ENCODE measurements at regions not wholly inside any gene's neighbourhood (a gene's known extent, or its start where the extent isn't known, plus 50 kb on each side); places are given as distances from the start of the nearest gene placed in this dataset.

DNA sequence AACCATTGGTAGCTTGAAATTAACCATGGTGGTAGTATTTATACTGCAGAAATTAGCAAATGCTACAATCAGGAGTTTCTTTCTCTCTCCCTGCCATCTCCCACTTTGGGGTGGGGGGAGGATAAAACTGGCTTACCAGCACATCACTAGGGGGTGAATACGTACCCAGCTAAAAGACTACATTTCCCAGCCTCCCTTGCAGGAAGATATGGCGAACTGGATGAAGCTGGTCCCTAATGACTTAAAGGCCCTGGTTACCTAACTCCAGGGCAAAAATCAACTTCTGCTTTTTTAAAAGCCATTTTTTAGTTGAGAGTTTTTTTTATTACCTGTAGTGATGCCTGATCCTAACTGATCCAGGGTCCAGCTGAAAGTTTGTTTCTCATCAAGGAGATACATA lies 70.3 kb upstream of the RAB12 start:
- FAIRE-seq: no peak

DNA sequence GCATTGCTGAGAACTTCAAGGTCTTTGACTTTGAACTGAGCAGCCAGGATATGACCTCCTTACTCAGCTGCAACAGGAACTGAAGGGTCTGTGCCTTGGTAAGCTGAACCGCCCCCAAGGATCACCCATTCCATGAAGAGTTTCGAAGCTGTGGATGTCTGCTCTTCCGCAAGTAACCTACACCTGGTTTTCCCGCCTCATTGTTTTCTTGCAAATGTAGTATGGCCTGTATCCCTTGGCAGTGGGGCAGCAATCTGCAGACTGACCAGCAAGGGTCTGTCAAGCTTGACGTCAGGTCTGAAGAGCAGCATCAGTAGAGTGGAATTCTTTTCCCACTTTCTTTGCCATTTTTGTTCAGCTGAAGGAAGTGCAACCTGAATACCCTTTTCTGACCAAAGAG lies 62.6 kb upstream of the RAB12 start:
- no peak for FAIRE-seq

DNA sequence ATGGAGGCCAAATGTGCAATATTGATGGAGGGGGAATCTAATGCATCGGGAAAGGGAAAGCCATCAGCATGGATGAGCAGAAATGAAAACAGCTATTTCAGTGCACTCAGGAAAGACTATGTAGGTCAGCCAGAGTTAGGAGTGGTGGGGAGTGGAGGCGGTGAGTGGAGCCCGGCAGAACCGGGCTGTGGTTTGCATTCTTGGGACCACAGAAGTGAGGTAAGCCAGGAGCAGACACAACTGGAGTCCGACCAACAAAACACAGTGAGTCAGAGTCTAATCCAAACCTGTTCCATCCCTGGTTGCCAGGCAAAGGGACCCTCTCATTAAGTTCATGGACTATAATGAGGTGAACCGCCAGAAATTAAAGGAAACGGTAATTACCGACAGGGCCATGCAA lies 61.1 kb upstream of the RAB12 start:
- no peak for FAIRE-seq

DNA sequence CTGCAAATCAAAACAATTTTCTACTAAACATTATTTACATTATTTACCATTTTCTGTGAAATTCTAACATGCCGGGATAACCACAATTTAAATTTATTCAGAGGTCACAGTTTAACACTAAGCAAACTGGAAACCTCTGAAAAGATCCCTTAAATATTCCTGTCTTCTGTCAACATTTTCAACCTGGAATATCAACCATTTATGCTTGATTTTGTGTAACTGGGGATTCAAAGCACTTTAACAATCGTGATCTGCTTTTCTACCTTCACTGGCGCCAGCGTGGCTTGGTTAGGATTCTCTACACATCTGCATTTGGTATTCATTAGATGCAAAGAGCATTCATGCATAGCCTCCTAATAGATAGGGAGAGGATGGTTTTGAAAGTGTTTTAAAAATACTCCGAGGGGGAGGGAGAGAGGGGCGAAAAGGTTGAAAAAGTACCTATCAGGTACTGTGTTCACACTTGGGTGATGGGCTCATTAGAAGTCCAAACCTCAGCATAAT lies 59.9 kb upstream of the RAB12 start:
- no peak for FAIRE-seq

DNA sequence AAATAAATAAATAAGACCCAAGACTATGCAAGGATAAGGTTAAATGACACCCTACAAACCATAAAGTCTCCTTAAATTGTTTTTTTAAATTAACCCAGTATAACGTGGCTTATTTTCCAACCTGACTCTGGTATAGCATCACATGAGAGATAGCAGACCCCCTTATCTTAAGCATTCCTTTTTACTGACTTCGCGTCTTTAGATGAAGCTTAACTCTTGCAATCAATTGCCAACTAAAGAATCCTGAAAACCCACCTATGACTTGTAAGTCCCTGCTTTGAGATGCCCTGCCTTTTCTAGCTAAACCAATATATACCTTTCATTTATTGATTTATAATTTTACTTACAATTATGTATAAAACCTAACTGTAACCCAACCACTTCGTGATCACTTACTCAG lies 57.1 kb upstream of the RAB12 start:
- FAIRE-seq: no peak

DNA sequence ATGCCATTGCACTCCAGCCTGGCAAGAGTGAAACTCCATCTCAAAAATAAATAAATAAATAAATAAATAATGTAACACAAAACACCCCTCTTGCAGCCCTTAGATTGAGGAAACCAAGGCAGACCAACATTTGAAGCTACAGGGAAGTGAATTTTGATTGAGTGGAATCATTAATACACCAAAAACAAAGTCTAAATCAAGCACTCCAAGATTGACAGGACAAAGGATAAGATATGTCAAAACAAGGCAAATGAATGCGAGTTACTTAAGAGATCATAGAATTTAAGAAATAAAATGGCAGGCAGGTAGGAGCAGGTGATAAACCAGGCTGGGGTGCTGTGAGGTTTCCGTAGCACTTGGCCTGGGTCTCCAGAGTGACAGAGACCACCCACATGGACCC lies 54.9 kb upstream of the RAB12 start:
- no peak for FAIRE-seq

DNA sequence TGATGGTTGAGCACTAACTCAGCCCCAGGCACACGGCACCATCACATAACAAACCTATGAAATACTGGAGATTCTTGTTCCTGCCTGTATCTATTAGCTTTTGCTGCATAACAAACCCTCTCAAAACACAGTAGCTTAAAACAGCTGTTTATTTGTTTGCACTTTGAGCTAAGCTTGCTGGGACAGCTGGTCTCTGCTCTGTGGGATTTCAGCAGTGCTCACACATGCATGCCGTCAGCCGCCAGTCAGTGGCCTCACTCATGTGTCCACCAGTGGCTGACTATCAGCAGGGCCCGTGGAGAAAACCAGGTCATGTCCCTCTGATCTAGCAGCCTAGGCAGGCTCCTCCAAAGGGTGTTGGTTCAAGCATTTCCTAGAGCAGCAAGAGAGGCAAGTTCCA lies 52.8 kb upstream of the RAB12 start:
- FAIRE-seq: no peak

Data from TTC549 (cell line).